GM18505 (cell line): ENCODE measurements at regions not wholly inside any gene's neighbourhood (a gene's known extent, or its start where the extent isn't known, plus 50 kb on each side); places are given as distances from the start of the nearest gene placed in this dataset.

ENCODE experiments used
- ATAC-seq: cut with Tn5 transposase; IDR thresholded peaks from one replicate; pipeline ENCODE4 v1.9.1; 2021; ENCODE audit not compliant: unreplicated experiment
- POLR2A ChIP-seq: IDR thresholded peaks from 4 replicates; pipeline ENCODE4 v1.6.1; 2011; ENCODE audit warnings: borderline replicate concordance; ENCODE audit not compliant: insufficient read depth, insufficient read length; ENCODE audit errors: extremely low read depth

DNA sequence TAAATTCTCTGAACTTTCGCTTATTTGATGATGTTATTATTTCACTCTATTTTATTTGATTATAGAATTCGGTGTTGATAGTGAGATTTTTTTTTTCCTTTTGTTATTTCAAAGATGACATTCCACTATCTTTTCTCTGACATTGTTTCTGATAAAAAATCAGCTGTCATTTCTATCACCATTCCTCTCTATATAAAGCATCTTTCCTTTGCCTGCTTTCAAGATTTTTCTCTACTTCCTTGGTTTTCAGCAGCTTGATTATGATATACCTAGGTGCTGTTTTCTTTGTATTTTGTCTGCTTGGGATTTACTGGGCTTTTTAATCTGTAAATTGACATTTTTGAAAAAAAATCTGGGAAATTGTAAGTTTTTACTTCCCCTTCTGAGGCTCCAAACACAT lies 344.0 kb downstream of the HLX start:
- no peak for TF ChIP-seq POLR2A
- no peak for ATAC-seq

DNA sequence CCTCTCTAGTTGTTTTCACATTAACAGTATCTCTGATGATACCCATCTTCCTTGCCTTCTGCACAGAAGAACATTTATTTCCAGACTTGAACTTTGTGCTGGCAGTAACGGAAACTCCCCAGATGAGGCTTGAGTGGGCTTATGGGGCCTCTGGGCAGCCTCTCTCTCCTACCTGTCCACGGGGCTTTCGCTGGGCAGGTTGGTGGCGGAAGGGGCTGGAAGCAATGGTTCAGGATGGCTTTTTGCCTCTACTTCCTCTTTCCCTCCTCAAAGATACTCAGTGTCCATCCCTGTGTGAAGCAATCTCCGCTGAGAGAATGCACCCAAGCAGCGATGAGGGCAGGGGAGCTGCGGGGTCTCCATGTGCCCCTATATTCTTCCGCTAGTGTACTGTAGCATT lies 348.2 kb downstream of the HLX start:
- TF ChIP-seq POLR2A = no peak
- ATAC-seq = no peak

DNA sequence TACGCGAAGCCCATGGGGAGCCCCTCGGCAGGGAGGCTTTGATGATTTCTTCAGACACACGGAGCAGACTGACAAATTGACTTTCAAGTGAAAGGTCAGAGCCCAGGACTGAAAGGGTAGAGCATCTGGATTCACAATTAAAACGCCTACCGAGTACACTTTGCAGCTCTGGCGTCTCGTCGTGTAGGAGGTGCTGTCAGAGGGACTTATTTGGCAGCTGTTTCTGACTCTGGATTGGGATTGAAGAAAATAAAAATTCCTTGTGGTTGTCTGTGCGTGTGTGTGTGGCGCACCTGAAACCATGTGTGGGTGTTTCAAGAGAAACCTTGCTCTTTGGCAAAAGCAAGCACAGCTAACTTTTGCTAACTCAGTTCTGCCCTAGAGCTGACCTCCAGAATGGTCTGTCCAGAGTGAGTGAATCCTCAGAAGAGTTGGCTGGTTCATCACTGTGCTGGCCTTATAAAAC lies 348.7 kb downstream of the HLX start:
- TF ChIP-seq POLR2A = no peak
- no peak for ATAC-seq

DNA sequence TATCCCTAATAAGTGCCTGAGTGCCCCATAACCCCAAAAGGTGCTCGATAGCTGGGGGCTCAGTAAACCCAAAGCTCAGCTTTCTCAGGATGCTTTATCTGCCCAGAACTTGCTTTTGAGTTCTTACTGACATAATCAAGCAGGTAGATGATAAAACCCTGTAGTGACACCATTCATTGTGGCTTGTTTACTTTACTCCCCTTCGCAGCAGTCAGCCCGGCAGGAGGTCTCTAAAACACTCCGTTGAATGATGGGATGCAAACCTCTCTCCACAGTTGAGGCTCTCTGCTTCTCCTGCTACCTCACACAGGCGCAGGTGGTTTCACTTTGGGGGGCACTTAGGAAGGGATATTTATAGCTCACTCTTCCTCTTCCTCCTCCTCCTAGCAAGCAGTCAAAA lies 349.4 kb downstream of the HLX start:
- ATAC-seq = no peak
- TF ChIP-seq POLR2A = no peak

DNA sequence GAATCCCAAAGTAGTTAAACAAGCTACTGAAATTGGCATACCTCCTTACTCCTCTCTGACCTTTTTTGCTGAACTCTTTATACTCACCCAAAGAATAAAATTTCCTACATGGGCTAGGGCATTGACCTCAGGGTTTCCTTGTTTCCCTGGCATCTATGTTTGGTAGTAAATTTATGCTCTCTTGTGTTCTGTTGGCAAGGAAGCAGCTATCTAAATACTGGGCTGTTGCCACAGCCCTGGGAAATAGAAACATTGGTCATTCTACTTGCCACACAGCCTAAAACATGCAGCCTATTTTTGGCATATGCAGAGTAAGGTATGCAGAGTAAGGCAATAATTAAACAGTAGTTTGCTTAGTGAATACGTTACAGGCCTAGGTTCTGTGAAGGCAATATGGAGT lies 351.4 kb downstream of the HLX start:
- ATAC-seq = no peak
- TF ChIP-seq POLR2A = no peak

DNA sequence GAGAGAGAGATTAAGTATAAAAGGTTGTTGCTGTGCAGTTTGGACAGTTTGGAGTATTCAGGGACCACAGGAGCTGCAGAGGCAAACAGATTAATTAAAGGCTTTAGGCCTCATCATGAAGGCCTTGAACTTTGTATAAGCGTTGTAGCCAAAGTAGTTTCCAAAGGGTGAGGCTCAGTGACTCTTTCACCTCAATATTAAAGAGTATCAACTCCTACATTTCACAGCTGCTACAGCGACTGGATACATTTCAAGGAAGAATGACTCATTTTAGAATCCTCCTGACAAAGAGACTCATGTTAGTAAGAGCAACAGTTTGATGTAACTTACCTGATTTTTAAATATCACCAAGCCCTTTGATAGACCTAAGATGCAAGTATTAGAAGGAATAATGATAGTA lies 355.5 kb downstream of the HLX start:
- no peak for ATAC-seq
- TF ChIP-seq POLR2A = no peak

DNA sequence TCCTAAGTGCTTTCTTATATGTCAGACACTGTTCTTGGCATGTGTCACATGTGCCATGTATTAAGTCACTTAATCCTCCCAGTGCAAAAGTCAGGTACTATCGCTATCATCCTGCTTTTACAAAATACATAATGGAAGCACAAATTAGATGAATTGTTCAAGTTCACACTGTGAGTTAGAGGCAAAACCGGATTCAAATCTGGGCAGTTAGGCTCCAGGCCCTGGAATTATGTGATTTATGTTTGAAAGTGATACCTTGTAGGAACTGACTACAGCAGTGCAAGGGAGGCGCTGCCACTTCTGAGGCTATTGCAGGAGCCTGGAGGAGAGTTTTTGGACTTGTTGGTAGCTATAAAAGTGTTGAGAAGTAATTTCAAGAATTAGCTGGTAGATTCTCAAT lies 358.3 kb downstream of the HLX start:
- ATAC-seq = no peak
- TF ChIP-seq POLR2A = no peak

DNA sequence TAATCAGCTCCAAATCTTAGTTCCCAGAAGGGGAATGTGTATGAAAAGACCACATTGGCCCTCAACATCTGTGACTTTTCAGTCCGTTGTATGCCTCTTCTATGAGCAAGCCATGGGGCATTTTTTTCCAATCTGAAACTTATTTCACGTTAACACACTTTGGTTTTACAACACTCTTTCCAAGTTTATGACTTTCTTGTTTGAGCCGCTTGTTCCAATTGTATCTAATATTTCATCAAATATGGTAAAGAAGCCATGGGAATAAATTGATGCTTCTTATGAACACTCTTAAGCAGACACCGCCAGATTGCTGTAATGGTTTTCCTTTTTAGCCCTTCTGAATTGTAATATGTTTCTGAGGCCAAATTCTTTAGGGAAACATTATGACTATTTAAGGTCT lies 359.9 kb downstream of the HLX start:
- TF ChIP-seq POLR2A = no peak
- no peak for ATAC-seq

DNA sequence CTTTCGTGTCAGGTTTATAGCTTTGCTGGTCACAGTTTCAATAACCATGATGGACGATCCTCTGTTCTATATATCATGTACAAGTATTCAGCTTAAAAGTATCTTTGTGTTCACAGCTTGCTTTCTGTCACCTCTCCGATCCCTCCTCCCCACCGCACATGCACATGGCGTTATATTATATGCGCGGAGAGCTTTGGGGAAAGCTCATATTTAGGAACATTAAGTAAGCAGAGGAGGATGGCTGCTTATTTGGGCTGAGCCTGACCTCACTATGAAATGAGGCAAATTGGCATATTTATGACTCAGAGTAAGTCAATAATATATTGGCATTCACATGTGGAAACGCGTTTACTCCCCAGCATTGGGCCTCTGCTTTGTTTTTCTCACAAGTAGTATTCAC lies 360.5 kb downstream of the HLX start:
- no peak for ATAC-seq
- no peak for TF ChIP-seq POLR2A

DNA sequence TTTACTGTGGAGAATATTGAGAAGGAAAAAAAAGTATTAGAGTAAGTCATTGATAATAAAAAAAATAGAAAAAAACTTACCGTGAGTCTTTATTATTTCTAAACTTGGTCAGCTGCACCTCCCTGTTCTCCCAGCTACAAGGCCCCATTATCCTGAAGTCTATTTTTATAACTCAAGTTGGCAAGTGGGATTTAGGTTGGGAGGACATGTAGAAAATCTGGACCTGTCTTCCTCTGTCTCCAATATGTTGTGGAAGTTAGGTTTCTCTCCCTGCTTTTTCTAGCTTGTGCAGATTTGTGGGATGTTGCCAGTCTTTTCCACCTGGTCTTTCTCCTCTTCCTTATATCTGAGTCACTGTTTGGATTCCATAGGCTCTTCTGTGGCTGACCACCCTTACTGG lies 361.4 kb downstream of the HLX start:
- no peak for TF ChIP-seq POLR2A
- no peak for ATAC-seq

DNA sequence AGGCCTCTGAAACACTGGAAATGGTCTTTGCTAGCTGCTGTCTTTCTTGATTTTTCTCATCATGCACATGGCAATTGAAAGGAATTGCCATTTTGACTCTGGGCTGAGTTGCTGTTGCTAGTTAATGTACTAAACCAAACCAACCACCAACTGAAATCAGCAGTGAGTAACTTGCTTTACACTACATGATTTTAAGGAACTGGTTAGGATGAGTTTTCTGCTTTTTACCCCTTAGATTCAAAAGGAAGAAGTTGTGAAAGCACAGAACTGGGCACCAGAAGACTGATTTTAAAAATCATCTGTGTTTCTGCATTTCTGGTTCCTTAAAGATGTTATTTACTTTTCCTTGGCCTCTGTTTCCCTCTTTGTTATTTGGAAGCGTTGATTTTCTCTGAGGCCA lies 361.9 kb downstream of the HLX start:
- TF ChIP-seq POLR2A = no peak
- ATAC-seq = no peak

DNA sequence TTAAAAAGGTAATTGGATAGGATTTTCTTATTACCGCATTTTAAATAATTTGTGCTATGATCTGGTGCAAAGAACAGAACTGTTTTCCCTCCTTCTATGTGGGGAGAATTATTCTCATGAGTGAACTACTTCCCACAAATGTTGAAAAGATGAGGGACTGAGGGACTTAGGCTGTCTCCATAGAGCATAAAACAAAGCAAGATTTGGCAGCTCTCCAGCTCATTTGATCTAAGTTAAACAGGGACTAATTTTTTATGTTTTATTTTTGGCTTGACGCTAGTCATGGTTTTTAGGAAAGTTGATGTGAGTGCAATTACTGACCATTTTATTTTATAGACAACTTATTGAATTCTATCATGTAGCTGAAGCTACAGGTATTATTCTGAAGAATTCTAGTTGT lies 362.3 kb downstream of the HLX start:
- no peak for ATAC-seq
- no peak for TF ChIP-seq POLR2A

DNA sequence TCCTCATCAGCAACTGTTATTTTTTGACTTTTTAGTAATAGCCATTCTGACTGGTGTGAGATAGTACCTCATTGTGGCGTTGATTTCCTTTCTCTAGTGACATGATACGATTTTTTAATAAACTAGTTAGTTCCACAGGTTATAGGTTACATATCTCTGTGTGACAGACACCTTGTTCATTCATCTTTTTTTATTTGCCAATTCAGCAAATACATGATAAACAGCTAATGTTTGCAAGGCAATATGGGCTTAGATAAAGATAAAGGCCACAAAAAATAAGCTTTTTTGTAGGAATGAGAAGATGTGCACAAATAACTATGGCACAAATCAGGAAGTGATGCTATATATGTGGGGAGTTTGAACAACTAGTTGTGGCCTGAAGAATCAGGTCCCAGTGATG lies 366.8 kb downstream of the HLX start:
- no peak for ATAC-seq
- no peak for TF ChIP-seq POLR2A

DNA sequence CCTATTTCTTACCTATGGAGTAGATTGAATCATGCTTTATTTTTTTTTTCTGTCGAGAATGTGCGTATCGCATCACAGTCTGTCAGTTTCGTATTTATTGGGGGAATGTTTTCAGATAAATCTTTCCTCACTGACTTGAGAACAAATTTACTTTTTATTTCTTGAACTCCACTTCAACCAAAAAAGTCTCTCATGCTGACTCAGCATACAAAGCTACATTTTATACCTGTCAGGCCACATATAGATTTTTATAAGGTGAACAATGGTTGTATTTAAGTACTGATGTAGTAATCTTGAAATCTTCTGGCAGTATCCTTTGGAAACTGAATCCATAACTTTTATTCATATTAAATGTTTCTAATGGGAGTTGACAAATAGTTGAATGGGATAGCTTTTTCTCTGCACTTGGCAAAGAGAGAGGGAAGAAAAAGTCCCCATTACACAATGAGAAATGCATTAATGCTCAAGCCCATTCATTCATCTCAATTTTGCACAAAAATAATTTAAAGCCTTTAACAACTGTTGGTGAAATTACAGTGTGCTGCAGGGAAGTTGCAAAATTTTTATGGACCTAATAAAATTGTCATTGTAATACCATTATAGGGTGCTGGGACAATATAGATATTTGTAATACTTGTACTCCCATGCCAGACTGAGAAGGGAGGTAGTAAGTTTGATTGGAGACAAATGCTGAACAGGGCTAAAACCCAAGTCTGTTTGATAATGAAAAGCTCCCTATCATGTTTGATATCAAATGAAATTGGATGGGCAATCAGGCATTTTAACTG lies 367.6 kb downstream of the HLX start:
- no peak for ATAC-seq

DNA sequence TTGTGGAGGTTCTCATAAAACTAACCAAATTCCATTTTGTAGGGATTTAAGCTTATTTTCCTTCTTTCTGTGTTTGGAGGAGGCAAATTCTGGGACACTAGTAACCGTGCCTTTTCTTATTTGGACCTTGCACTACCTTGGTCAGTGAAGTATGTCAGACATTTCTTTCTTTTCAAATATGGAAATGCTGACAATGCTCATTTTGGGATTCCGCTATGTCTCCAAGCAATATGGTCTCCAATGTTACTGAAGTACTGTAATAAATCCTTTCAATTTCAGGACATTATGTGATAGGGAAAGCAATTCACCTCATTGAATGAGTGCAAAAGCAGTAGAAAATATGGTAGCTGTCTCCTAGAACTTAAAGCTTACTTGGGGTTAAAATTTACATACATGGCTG lies 372.3 kb downstream of the HLX start:
- ATAC-seq = no peak
- no peak for TF ChIP-seq POLR2A

More for the DNA sequence above, 367.6 kb downstream of the HLX start:
- TF ChIP-seq POLR2A = no peak
